ENCODE measurements at regions not wholly inside any gene's neighbourhood (a gene's known extent, or its start where the extent isn't known, plus 50 kb on each side); places are given as distances from the start of the nearest gene placed in this dataset.
"Not testable (repeated sequence)": the region's sequence is repeated elsewhere in the genome, so short reads cannot be mapped to it uniquely, and the experiment has no call there.

GRCh38 chr21:36247316-36248010 lies 72.5 kb upstream of the MORC3 start:
- DNase-seq = peak; percentile 96 to 99

GRCh38 chr21:36249576-36250422 lies 70.2 kb upstream of the MORC3 start:
- DNase-seq = no peak

DNA sequence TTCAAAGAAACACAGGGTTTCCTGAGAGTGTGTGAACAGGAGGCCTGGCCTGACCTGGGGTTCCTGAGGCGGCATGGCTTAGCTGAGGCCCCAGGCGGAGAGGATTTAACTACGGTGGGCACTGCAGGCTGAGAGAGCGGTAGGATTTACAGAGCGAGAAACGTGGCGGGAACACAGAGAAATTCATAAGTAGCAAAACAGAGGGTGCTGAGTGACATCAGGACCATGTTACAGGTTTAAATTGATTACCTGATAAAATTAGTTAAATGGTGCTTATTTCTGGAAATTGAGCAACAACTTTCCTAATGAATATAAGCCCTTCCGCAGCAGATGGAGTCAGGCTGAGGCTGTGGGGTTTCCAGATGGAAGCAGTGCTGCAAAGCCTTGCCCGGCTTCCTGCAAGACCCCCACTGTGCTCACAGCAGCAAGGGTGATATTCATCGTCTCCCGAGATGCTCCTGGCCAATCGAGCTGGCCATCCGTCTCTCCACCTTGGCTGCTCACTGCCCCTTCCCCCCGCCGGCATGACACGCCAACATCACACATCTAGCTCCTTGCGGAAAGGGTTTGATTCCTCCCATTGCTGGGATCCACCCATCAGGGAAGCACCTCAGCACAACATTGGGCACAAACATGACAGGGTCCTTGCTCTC lies 69.4 kb upstream of the MORC3 start:
- DNase-seq = no peak

DNA sequence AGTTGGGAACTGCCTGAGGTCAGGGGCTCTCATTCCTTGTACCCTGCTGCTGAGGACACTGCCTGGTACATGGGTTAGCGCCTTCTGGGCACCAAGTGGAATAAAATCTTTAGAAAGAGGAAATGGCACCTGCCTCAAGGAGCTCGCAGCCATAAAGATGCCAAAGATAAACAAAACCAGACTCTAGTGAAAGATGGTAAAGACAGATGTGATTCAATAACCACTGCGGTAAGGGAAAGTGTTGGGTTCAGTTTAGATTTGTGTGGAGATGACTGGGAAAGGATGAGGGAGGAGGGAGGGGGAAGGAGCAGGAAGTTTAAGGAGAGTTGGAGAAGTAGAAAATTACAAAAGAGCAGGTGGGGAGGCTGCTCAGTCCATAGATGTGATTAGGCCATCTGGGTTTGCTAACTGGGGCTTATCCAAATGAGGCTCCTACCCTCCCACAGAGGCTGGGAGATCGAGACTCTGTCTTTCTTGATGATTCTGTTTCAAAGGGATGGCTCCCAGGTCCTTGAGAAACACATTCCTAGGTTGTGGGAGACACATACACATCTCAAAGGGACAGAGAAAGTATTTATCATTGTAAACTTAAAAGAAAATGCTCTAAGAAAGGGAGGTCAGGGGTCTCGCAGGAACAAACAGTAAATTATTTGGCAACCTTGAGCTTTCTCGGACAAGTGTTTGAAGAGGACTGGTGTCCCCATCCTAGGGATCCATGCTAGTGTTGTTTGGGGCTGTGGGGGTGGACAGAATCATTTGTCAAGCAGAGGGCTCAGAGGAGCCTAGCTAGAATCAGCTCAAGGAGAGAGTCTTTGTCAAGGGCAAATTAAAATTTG lies 65.7 kb upstream of the MORC3 start:
- no peak for DNase-seq

DNA sequence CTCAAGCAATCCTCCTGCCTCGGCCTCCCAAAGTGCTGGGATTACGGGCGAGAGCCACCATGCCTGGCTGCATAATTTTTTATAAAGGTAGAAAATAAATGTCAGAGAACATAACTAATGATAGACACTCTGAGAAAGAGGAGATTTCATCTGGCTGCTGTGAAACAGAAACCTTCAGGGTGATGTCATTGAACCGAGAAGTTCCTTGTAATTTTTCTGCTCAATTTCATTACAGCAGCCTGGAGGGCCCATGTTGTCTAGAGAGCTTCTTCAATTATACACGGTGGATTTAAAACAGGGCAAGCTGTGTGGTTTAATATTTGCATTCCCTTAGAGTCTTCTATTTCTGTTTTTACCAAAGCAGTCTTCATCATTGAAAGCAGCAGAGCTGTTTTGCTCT lies 64.3 kb upstream of the MORC3 start:
- DNase-seq = peak; percentile 15 to 38

DNA sequence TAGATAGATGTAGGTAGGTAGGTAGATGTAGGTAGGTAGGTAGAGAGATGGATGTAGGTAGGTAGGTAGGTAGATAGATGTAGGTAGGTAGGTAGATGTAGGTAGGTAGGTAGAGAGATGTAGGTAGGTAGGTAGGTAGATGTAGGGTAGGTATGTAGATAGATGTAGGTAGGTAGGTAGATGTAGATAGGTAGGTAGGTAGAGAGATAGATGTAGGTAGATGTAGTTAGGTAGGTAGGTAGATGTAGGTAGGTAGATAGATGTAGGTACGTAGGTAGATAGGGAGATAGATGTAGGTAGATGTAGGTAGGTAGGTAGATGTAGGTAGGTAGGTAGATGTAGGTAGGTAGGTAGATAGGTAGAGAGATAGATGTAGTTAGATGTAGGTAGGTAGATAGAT lies 62.3 kb upstream of the MORC3 start:
- DNase-seq = no peak

- DNase-seq = peak; percentile 41 to 62
Measured at GRCh38 chr21:36260030-36260787, 59.8 kb upstream of the MORC3 start.

GRCh38 chr21:36260802-36261201 lies 59.2 kb upstream of the MORC3 start:
- DNase-seq = no peak

- DNase-seq = no peak
Measured at GRCh38 chr21:36261459-36261858, 58.5 kb upstream of the MORC3 start.

DNA sequence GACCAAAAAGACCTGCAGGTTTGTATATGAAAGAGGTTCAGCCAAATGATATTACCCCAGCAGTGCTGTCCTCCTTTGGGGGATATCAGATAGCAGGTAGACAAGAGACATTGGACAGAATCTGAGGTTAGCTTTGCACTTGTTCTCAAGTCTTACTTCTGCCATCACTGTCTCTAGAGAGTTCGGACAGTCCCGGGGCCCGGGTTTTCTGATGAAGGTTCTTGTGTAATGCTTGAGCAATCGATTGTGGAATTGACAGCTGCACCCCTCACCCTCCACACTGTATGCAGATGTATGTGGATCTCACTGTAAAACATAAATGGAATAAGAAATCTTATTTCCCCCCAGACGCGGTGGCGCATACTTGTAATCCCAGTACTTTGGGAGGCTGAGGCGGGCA lies 56.2 kb upstream of the MORC3 start:
- DNase-seq = no peak

GRCh38 chr21:36265431-36265830 lies 54.6 kb upstream of the MORC3 start:
- no peak for DNase-seq

DNA sequence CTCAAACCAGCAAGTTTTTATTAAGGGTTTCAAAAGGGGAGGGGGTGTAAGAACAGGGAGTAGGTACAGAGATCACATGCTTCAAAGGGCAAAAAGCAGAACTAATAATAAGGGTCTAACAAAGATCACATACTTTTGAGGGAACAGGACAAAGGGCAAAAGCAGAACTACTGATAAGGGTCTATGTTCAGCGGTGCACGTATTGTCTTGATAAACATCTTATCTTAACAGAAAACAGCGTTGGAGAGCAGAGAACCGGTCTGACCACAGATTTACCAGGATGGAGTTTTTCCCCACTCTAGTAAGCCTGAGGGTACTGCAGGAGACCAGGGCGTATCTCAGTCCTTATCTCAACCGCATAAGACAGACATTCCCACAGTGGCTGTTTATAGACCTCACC lies 52.2 kb upstream of the MORC3 start:
- not testable (repeated sequence) for DNase-seq

DNA sequence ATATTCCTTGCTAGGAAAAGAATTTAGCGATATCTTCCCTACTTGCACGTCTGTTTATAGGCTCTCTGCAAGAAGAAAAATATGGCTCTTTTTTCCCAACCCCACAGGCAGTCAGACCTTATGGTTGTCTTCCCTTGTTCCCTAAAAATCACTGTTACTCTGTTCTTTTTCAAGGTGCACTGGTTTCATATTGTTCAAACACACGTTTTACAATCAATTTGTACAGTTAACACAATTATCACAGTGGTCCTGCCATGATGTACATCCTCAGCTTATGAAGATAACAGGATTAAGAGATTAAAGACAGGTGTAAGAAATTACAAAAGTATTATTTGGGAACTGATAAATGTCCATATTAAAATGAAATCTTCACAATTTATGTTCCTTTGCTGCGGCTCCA lies 51.7 kb upstream of the MORC3 start:
- not testable (repeated sequence) for DNase-seq

All from NCI-H526 (cell line).